ENCODE measurements at regions not wholly inside any gene's neighbourhood (a gene's known extent, or its start where the extent isn't known, plus 50 kb on each side); places are given as distances from the start of the nearest gene placed in this dataset.
"Not testable (repeated sequence)": the region's sequence is repeated elsewhere in the genome, so short reads cannot be mapped to it uniquely, and the experiment has no call there.

DNA sequence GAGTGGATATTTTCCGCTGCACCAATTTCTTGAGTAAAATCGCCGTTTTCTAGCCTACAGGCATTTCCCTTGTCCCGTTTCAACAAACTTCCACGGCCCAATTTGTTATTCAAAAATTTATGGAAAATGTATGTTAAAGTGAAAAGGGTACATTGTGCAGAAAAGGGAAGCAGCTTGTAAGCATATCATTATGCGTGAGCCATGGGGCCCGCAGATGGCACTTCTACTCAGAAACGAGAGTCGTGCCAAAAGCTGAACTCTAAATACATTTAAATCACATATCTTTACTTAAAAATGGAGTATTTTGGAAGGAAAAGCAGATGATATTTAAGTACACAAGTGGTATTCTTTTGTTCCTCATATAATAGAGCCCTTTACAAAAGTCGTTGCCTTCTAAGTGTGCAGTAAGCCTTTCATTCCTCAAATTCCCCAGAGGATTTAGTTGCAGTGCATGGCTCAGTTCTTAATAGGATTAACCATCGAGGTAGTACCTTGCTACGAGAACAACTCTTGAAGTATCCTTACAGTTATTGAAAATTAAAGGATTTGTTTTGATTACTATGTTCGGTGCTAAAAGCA lies 1227.2 kb upstream of the WWC1 start:
- no peak for TF ChIP-seq POLR2A (IDR thresholded peaks at IDR 0.05; ENCODE audit: low read depth, low read length)
- DNase-seq (ENCODE audit: insufficient read length, low spot score) (no peak), FAIRE-seq (no peak)

DNA sequence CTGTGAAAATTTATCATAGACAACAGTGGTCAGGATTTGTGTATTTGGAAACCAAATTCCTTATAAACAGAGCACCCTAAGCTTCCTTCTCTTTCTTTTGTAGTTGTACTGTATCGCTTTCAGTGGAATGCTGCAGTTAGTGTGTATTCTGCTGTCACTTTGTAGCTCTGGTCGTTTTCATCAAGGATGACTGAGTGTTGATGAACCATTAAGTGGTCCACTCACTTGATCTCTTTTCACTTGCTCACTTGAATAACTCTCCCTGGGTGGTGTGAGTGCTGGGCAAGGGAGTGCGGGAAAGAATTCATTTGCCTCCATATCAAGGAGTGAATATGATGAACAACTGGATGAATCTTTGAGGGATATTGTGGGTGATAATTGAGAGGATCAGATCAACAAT lies 1225.7 kb upstream of the WWC1 start:
- no peak for TF ChIP-seq POLR2A (IDR thresholded peaks at IDR 0.05; ENCODE audit: low read depth, low read length)
- FAIRE-seq = no peak
- DNase-seq (ENCODE audit: insufficient read length, low spot score) = no peak

DNA sequence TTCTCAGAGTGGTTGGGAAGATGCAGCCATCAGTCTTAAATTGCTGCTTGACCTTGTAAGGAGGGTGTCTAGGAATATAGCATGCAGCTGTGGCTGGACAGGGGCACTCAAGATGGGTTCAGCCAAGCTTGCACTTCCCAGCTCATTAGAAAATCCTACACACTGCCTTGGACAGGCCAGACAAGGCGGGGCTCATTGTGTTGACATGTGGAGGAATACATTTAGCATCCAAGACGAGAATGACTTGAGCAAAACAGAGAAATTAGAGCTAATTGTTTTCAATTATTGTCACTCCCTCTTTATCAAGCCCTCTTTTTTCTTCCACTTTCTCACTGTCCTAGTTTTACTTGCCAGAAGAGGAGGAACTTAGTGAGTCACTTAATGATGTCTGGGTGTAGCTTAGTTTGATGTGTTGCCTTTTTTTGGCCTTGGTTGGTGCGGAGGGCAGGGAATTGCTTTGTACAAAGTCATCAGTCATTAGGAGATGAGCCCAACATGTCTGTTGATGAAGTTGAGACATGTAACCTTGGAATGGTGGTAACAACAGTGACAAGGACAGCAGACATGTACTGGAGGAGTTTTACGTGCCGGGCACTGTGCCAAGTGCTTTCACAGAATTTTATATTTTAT lies 1219.3 kb upstream of the WWC1 start:
- DNase-seq (ENCODE audit: insufficient read length, low spot score) (no peak), FAIRE-seq (no peak)
- TF ChIP-seq POLR2A (IDR thresholded peaks at IDR 0.05; ENCODE audit: low read depth, low read length) = no peak

DNA sequence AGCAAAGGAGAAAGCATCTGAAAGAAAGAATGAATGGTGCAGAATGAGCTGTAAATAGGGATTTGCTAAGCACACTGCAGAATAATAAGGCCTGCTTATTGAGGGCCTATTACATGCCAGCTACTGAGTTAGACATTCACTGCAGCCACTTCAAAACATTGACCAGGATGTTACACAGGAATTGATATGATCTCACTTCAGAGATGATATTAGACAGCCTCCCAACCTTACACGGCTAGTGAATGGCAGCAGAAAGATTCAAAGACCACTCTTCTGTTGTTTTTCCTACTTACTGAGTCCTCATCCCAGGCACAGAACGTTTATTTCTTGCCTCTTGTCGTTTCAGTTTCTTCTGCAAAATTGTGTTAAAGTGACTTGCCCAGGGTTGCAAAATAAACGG lies 1209.9 kb upstream of the WWC1 start:
- FAIRE-seq (no peak), DNase-seq (ENCODE audit: insufficient read length, low spot score) (no peak)
- TF ChIP-seq POLR2A (IDR thresholded peaks at IDR 0.05; ENCODE audit: low read depth, low read length) = no peak

DNA sequence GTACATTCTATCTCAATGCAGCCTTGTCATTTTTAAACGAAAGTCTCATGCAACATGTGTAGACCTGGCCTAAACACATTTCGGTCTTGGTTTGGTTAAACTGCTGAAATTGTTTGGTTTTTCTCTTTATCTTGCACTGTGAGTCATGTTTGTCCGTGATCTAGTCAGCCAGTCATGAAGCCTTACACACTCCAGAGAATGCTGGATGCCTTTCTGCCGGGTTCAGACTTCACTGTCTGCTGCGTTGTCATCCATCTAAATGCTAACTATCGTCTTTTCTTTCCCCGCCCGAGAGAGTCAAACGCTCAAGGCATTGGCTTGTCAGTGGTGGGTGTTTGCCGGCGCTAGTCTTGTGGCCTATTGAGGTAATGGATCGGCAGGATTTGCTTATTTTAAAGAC lies 1194.6 kb upstream of the WWC1 start:
- DNase-seq (ENCODE audit: insufficient read length, low spot score) (no peak), FAIRE-seq (no peak)
- no peak for TF ChIP-seq POLR2A (IDR thresholded peaks at IDR 0.05; ENCODE audit: low read depth, low read length)

DNA sequence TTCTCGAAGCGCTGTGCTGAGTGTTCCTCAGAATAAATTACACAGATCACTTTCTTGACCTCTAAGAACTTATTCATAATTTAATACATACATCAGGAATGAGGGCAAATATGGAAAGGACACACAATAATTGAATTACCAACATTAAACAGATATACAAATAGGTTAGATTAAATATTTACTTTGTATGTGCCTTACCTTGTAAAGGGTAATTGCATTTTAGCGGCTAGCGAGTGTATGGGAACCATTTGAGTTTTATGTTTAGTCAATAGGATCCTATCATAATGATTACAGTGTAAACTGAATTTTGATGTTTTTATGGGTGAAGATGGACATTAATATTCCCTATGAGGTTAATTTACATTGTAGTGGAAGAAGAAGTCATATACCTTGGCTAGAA lies 1187.1 kb upstream of the WWC1 start:
- DNase-seq (ENCODE audit: insufficient read length, low spot score) = no peak
- no peak for TF ChIP-seq POLR2A (IDR thresholded peaks at IDR 0.05; ENCODE audit: low read depth, low read length)
- FAIRE-seq = no peak

DNA sequence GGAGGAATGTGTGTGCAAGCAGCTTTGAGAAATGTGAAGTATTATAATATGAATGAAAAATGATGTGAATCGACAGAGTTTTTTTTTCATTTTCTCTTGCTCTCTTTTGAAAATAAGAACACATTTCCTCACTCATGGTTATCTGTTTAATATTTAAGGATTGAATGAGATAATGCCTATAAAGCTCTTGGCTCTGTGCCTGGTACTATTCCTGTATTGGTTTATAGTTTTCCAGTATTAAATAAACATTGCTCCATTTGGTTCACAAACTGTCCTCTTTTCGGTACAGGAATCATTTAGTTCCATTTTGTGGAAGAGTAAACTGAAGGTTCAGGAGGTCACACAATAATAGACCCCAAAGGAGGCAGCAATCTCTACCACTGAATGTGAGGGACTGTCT lies 1185.5 kb upstream of the WWC1 start:
- FAIRE-seq (no peak), DNase-seq (ENCODE audit: insufficient read length, low spot score) (no peak)
- no peak for TF ChIP-seq POLR2A (IDR thresholded peaks at IDR 0.05; ENCODE audit: low read depth, low read length)

DNA sequence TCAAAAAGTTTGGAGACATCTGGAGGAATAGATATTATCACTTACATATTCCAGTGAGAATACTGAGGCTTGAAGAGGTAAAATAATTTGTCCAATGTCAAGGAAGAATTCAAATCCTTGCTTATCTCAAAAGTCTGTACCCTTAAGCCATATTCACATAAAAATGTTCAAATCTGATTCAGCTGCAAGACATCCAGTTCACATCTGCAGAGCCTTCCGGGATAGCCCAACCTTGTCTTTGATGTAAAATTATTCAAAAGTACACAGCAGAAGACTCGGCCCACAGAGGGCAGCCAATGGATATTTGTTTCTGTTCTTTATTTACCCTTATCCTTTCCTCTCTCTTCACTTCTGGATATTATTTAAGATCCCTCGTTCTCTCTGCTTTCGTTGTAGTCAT lies 1183.8 kb upstream of the WWC1 start:
- TF ChIP-seq POLR2A (IDR thresholded peaks at IDR 0.05; ENCODE audit: low read depth, low read length) = no peak
- DNase-seq (ENCODE audit: insufficient read length, low spot score) = no peak
- FAIRE-seq = no peak

DNA sequence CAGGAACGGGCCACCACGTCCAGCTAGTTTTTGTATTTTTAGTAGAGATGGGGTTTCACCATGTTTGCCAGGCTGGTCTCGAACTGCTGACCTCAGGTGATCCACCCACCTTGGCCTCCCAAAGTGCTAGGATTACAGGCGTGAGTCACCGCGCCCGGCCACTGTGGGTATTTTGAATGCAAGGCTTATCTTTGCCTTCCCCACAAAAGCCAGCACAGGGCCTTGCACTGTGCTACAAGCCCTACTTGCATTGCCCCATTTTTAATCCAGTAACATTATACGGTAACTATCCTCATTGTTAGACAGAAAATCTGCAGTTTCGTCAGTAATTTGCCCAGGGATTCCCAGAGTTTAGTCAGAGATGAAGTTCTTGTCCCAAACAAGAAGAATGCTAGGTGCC lies 1183.2 kb upstream of the WWC1 start:
- not testable (repeated sequence) for FAIRE-seq; DNase-seq (ENCODE audit: insufficient read length, low spot score)

DNA sequence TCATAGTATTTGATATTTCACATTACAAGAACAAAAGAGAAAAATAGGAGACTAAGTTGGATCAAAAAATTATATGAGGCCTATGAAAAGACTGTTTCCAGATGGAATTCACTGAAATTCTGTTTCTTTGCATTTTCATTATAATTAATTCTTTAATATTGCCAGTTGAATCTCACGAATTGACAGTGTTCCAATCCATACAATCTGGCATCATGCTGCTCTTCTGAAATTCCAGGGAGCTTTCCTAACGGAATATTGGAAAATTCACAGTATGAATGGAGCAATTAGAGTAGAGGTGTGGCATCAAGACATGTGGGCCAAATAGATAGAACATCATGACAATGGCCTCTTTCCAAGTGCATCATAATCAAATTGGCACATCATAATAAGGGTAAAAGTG lies 1178.9 kb upstream of the WWC1 start:
- FAIRE-seq (no peak), DNase-seq (ENCODE audit: insufficient read length, low spot score) (no peak)
- no peak for TF ChIP-seq POLR2A (IDR thresholded peaks at IDR 0.05; ENCODE audit: low read depth, low read length)

DNA sequence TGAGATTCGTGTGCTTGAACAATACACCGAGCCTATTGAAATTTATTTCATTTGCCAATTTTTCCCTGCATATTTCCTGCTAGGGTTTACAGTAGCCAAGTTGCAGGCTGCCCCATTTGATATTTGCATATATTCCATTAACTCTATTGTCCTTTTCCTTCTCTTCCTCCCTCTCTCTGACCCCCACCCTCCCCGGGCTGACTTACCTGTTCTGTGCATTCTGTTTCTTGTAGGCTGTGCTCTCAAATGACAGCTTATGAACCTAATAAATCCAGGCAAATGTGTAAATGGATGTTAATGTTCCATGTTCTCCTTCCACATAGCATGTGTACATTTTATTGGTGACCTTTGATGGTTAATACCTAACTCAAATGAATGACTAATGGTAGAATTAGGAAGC lies 1169.2 kb upstream of the WWC1 start:
- no peak for TF ChIP-seq POLR2A (IDR thresholded peaks at IDR 0.05; ENCODE audit: low read depth, low read length)
- DNase-seq (ENCODE audit: insufficient read length, low spot score) (no peak), FAIRE-seq (no peak)

DNA sequence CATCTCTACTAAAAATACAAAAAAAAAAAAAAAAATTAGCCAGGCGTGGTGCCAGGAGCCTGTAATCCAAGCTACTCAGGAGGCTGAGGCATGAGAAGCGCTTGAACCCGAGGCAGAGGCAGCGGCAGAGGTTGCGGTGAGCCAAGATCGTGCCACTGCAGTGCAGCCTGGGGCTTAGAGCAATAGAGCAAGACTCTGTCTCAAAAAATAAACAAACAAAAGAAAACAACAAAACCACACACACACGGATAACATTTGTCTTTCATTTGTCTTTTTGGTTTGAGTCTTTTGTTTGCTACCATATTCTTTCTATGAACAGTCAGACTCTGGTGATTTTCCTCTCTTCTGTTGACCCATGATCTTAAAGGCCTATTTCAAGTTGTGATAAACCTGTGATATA lies 1168.3 kb upstream of the WWC1 start:
- FAIRE-seq (no peak), DNase-seq (ENCODE audit: insufficient read length, low spot score) (no peak)
- TF ChIP-seq POLR2A (IDR thresholded peaks at IDR 0.05; ENCODE audit: low read depth, low read length) = no peak

DNA sequence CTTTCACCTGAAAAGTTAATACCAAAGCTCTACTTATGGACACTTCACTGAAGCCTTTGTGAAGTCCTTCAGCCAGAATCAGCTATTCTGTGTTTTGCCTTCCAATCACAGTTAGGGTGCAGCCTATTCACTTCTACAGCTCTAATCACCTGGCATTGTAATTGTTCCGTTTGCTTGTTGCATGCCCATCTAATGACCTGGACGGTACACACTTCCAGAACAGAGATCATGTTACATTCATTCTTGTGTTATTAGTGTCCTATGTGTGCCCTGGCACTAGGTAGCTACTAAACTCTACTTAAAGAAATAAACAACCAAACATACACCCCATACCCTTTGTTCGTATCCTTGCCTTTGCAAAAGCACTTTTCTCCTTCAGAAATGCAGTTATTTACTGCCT lies 1162.9 kb upstream of the WWC1 start:
- FAIRE-seq (no peak), DNase-seq (ENCODE audit: insufficient read length, low spot score) (no peak)
- no peak for TF ChIP-seq POLR2A (IDR thresholded peaks at IDR 0.05; ENCODE audit: low read depth, low read length)

DNA sequence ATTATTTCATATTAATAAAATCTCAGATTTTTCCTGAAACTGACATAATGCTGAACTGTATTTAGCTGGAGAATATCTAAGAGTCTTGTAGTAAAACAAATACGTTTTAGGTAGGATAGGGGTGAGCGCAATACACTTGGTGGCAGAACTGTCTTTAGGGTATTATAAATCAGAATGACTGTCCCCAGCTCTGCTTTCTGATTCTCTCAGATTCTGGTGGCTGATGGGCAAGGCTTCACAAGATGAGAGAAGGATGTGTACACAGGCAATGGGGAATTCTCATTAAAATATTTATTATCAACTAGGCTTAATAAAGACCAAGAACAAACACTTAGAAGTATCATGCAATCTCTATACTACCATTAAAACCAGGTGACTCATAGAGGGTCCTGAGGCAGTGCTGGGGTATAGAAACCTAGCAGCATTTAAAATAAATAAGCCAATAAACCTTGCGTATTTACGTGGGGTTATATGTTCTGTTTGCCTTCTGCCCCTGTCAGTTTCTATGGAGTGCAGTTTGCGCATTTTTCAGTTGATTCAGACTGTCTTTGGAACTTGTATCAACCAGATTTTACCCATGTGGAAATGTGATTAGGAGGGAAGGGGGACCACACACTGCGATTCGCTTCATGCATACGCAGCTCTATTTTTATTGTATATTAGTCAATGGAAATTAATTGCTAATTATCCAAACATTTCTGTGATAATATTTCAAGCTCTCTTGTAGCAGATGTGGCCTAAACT lies 1150.7 kb upstream of the WWC1 start:
- DNase-seq (ENCODE audit: insufficient read length, low spot score) (no peak), FAIRE-seq (no peak)
- no peak for TF ChIP-seq POLR2A (IDR thresholded peaks at IDR 0.05; ENCODE audit: low read depth, low read length)

DNA sequence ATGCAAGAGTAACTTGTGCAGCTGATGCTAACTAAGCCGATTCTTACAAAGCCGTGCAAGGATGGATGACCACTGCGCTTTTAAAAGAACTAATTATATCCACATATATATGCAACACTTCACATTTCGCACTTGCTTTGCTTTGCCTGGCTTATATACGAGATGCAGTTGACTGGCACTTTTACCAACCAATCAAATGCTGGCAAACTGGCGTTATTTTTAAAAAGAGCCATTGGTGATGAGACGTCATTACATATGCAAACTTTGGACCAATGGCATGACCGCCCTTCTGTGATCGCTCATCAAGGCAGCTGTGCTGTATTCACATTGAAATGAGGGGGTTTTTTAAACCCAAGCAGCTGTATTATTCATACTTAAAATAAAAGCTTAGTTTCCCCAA lies 1147.7 kb upstream of the WWC1 start:
- TF ChIP-seq POLR2A (IDR thresholded peaks at IDR 0.05; ENCODE audit: low read depth, low read length) = no peak
- DNase-seq (ENCODE audit: insufficient read length, low spot score) (no peak), FAIRE-seq (no peak)

Measured in H54 (cell line).